HG03378 (cell line): ENCODE measurements at regions not wholly inside any gene's neighbourhood (a gene's known extent, or its start where the extent isn't known, plus 50 kb on each side); places are given as distances from the start of the nearest gene placed in this dataset.
A peak's percentile ranks its signal among the peaks of the same experiment; 100 is the strongest.
"Not testable (repeated sequence)": the region's sequence is repeated elsewhere in the genome, so short reads cannot be mapped to it uniquely, and the experiment has no call there.

Experiments
- ATAC-seq: cut with Tn5 transposase; IDR thresholded peaks from one replicate; pipeline ENCODE4 v1.9.1; 2021; ENCODE audit warnings: mild to moderate bottlenecking, moderate library complexity; ENCODE audit not compliant: unreplicated experiment

DNA sequence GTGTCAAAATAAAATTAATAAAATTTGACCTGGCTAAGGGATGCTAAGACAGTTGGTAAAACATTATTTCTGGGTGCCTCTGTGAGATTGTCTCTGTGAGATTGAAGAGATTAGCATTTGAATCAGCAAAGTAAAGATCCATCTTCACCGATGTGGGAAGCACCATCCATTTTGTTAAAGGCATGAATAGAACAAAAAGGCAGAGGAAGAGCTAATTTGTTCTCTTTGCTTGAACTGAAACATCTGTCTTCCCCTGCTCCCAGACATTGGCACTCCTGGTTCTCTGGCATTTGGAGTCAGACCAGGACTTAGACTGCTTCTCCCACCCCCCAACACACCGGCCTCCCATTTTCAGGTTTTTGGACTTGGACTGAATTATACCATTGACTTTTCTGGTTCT lies 603.8 kb upstream of the LINC00305 start:
- no peak for ATAC-seq

DNA sequence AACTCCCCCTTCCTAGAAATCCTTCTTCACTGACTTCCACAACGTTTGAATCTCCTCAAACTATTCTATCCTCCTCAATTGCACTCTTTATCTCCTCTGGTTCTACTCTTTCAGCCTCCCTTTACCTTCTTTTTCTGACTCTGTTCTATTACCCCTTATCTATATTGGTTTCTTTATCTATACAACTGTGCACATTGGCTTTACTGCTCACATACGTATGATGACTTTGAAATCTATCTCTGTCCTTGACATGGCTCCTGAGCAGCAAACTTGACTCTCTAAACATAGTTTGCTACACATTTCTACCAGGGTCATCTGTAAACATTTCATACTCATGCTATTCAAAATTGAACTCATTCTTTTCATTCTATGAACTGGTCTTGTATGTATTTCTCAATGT lies 601.0 kb upstream of the LINC00305 start:
- no peak for ATAC-seq

DNA sequence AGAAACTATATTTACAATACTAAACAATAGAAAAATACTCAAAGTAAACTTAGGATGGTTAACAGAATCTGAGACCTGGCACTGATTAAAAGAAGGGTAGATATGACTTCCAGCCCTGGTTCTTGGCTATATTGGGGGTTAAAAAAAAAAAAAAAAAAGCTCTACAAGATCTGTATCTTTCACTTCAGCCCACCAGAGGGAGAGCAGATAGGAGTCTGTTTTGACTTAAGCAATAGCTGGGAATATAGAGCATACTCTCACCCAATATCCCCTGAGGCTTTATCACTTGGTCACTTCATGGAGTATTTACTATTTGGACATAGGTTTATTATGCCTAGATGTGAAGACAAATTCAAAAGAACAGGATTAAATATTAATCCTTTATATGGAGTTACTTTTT lies 598.9 kb upstream of the LINC00305 start:
- ATAC-seq: no peak

DNA sequence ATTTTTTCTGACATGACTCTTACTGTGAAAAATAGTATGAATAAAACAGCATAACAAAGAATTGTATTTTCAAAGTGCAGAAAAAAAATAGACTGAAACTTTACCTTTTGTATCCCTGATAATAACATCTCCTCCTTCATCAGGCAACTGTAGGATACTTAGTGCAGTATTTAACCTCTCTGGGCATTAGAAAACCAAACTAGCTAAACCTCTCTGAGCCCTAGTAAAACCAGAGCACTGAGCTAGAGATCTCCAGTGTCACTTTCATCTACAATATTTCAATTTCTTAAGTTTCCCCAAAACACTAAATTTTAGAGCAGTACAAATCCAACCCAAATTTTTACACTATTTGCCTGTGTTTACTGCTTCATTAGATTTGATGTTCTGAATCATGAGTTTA lies 594.0 kb upstream of the LINC00305 start:
- ATAC-seq: no peak

DNA sequence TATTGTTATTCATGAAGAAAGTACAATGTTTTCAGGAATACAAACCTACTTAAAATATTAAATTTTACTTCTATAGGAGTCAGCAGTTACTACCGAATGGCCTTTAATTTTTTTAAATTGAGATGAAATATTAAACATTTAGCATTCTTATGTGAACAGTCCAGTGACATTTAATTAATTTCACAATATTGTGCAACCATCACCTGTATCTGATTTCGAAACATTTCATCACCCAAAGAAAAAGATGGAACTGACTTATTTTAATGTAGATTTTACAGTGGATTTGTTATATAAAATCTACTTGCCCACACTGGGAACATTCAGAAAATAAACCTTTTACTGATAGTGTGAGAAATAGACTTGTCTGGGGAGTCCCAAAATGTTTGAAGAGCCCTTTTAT lies 585.2 kb upstream of the LINC00305 start:
- ATAC-seq: no peak

DNA sequence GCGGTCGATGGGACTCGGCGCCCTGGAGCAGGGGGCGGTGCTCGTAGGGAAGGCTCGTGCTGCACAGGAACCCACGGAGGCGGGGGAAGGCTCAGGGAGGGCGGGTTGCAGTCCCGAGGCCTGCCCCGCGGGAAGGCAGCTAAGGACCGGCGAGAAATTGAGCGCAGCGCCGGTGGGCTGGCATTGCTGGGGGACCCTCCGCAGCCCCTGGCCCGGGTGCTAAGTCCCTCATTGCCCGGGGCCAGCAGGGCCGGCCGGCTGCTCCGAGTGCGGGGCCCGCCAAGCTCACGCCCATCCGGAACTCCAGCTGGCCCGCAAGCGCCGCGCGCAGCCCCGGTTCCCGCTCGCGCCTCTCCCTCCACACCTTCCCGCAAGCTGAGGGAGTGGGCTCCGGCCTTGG lies 576.8 kb upstream of the LINC00305 start:
- ATAC-seq: not testable (repeated sequence)

DNA sequence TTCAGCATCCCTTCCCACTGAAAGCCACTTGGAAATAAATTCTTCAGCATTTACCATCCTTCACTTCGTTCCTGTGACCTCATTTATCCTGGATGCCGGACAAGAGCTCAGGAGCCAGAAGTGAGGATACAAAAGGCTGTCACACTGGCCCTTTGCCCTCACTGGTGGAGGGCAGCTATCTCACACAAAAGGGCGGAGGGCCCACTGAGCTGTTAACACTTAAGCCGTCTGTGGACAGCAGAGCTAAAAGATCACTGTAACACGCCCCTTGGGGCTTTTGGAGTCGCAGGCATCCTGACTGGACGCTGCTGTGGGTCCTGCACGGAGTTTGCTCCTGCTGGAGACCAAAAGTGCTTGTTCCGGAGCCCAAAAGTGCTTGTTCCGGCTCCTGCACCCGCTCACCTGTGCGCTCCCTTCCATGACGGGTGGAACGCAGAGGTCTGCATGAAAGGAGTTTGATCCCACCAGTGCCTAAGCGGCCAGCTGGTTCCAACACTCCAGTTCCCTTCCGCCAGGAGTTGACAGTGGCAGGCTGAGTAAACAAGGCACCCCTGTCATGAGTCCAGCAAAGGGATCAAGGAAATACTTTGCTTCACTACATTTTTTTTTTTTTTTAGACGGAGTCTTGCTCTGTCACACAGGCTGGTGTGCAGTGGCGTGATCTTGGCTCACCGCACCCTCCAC lies 572.0 kb upstream of the LINC00305 start:
- ATAC-seq: no peak

DNA sequence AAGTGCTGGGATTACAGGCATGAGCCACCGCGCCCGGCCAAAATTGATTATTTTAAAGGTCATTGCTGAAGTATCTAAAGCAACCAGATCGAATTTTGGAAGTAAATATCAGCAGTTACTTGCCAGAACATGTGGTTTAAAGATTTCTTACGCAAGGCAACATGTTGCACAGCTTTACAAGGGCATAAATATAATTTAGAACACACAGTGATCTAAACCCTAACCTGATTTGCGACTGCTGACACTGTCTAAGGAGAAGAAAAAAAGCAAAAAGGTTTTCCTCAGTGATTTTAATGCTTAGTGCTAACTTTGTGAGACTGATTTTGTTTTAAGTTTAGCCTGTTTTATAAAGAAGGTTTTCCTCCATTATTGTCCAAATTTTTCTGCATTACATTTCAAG lies 569.9 kb upstream of the LINC00305 start:
- ATAC-seq: no peak

DNA sequence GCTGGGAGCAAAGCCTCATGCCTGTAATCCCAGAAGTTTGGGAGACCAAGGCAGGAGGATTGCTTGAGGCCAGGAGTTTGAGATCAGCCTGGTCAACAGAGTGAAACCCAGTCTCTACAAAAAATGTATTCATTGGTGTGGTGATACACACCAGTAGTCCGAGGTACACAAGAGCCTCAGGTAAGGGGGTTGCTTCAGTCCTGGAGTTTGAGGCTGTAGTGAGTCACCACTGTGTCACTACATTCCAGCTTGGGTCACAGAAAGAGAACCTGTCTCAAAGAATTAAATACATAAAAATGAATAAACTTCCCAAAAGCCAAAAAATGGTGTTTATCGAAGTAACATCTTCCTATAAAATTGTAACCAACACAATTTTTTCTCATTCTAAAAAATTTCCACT lies 568.1 kb upstream of the LINC00305 start:
- ATAC-seq: no peak

DNA sequence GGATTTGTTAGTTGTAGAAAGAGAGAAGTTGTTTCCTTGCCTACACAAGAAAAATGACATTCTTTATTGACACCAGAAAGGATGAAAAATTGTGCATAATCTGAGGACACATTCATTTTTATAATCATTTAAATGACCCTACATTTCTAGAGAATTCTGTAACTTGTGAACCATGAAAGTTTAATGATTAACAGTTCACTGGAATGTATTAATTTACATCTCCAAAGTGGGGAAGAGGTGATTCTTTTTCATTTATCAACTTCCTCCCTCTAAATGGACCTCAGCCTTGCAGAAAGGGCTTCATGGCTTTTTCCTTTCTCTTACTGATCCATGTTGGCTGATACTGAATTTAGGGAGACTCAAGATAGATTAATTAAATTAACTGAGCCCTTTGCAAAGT lies 565.2 kb upstream of the LINC00305 start:
- ATAC-seq: no peak

DNA sequence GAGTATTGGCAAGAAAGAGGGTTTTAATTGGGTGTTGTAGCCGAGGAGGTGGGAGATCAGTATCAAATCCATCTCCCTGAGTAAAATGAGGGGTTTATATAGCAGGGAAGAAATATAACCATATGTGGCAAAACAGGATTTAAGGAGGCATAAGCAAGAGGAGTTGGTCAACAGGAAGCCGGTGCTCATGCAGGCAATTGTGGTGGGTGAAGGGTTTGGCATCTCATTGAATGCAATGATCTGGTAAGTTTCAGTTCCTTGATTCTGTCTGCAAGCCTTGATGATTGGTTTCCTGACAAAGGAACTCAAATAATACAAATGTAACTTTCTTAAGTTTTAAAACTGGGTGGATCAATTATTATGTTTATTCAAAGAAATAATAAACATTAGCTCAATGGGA lies 564.4 kb upstream of the LINC00305 start:
- ATAC-seq: peak; percentile 97

DNA sequence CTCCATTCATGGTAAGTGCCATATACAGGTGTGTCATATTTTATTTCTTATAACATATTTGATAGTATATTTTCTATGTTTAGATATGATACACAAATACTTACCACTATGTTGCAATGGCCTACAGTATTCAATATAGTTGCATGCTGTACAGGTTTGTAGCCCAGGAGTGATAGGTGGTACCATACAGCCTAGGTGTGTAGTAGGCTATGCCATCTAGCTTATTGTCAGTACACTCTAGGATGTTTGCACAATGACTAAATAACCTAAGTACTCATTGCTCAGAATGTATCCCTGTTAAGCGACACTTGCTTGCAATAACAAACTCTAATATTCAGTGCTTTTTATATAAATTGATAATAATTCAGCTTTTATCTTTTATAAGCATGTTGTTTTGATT lies 563.1 kb upstream of the LINC00305 start:
- ATAC-seq: no peak

DNA sequence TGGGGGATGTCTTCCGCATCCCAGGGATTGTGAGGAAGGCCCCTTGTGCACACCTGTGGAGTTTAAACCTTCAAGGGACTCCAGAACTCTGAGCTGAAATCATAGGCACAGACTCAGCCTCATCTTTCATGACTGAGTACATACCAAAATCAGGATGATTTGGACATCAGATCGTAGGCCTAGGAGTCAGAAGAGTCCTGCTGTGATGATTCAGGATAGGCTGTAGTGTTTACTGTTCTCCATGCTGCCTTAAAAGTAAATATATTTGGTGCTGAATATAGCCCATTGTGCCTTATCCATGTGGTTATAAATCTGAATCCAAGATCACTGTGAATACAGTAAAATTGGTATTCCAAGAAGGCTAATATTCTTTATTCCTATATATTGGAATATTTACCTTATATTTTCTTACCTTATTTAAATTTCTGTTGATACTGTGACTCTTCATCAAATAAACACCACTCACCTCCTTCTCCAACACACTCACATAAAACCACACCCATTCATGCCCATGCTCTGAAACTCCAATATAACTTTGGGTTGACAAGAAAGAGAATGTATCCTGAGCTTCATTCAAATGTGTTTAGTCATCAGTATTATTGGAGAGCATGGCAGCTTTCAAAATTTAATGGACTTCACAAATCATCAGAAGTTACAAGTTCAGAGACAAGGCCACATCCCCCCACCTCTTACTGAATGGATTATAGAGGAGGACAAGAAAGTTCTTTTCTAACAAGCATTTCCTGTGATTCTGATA lies 561.4 kb upstream of the LINC00305 start:
- ATAC-seq: no peak

DNA sequence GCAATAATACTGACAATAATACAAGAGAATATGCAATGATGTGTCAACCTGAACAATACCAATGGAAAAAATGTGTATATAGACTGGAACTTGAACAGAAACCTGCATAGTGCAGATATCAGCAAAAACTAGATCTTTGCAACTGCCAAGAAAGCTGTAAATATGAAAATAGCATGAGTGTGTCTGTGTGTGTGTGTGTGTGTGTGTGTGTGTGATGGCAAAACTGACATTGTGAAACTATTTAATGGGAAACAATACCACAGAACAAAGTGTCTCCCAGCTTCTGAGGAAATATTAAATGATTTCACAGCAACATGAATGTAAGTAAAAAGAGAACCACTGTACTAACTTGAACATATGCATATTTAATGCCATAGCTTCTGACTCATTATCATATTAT lies 558.2 kb upstream of the LINC00305 start:
- no peak for ATAC-seq

DNA sequence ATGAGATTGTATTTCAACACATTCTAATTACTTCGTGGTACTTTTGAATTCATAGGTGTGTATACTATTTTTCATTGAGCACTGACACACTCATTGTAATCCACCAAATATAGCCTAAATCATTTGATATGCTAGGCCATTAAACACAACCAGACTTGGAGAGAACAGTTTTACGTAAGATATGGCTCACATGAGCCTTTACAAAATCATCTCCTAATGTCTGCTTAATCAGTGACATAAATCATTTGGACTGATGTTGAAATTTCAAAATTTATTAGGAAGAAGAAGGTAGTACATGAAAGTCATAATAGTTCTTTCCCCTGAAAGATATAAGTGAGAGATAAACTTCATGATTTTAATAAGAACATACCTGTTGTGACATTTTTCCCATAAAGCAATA lies 550.2 kb upstream of the LINC00305 start:
- ATAC-seq: no peak

DNA sequence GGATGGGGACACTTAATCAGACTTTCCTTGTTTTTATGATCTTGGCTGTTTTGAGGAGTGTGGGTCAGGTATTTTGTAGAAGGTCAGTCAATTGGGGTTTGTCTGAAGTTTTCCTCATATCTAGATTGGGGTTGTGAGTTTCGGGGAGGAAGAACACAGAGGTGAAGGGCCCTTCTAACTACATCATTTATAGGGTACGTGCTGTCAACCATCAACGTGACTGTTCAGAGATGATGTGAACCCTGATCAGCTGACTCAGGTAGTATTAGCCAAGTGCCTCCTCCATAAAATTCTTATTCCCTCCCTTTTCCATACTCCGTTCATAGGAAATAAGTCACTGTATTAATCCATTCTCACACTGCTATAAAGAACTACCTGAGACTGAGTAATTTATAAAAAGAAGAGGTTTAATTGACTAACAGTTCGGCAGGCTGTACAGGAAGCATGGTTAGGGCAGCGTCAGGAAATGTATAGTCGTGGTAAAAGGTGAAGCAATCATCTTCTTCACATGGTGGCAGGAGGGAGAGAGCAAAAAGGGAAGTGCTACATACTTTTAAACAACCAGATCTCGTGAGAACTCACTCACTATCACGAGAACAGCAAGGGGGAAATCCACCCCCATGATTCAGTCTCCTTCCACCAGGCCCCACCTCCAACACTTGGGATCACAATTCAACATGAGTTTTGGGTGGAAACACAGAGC lies 547.1 kb upstream of the LINC00305 start:
- no peak for ATAC-seq

DNA sequence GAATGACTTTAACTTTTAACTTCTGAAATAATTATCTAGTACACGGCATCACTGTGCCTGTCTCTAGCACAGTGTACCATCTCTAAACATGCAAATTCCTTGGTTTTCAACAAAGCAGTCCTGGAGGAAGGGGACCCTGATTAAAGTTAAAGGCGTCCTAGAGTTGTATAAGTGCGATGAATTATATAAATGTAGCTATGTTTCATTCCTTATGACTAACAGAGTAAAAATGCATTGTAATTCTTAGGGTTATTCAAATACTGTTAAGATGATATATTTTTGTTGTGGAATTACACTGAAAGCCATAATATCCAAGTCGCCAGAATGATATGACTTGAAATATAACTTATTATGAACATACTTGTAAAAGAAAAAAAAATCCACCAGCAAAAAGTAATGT lies 544.9 kb upstream of the LINC00305 start:
- ATAC-seq: no peak

DNA sequence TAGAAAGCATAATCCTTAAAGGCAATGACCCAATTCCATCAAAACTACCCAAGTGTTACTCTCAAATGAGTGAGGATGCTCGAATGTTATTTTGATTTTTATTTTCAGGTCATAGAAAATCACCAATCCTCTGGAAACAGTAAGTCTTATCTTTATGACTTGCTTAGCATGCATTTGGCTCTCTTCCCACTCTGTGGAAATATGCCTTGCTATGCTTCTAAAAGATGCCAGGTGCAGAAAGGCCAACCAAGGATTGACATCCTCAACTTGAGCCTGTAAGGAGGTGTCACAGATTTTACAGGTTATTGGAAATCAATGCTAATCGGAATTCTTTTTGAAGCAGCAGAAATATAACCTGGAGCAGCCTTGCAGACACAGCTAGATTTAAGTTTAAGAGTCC lies 543.9 kb upstream of the LINC00305 start:
- ATAC-seq: no peak

DNA sequence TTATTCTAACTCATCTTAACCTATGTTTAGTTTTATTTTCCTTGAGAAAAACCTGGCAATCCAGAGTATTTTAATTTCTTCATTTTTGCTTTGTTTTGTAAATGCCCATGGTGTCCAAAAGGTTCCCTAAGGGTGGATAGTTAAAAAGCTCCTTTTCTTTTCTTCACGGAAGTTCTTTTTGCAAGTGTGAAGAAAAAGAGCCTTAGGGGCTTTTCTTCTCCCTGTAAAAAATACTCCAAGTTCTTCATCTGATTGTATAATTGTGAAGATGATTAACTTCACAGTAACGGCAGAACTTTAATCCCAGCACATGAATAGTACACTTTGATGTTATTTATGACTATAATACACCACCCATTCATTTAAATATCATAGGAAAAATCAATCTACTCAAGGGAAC lies 530.2 kb upstream of the LINC00305 start:
- no peak for ATAC-seq

DNA sequence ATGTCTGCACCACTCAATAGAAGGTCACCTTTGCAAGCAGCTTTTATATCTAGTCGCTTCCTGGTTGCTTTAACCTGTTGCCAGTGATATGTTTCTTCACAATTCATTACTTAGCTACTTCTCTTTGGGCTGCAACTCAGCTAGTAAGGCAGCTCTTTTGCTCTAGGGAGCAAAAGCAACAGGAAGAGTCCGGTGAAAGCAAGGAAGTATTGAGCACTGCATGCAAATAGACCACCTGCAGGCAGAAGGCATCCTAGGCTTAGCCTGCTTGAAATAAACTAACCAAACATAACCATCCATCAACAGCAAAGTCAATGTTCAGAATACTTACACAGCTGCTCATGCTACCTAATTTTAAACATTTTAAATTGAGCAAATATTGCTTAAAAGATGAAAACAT lies 529.2 kb upstream of the LINC00305 start:
- no peak for ATAC-seq

DNA sequence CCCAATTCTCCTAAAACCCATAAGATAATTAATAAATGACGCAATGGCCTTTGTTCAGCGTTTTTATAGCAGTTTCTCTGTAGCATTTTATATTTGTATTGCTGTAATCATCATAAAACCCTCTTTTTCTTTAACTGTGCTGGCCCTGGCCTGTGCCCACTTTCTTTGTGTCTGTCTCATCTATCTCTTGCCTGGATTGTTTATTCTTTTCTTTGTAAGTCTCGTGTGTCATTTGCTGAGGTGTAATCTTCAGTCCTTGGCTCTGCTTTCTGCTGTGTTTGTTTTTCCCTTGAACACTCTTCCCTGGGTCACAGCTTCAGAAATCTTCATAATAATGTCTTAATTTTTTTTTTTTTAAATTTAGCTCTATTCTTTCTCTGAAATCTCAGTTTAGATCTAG lies 525.8 kb upstream of the LINC00305 start:
- ATAC-seq: no peak

DNA sequence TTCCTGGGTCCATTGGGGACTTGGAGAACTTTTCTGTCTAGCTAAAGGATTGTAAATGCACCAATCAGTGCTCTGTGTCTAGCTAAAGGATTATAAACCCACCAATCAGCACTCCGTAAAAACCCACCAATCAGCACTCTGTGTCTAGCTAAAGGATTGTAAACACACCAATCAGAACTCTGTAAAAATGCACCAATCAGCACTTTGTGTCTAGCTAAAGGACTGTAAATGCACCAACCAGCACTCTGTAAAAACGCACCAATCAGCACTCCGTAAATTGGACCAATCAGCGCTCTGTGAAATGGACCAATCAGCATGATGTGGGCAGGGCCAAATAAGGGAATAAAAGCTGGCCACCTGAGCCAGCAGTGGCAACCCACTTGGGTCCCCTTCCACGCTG lies 522.4 kb upstream of the LINC00305 start:
- not testable (repeated sequence) for ATAC-seq
